Small intestine (tissue), 7 donors: ENCODE measurements at regions not wholly inside any gene's neighbourhood (a gene's known extent, or its start where the extent isn't known, plus 50 kb on each side); places are given as distances from the start of the nearest gene placed in this dataset.

Experiments used
- DNase-seq, 2 donors: peaks; one replicate each; pipeline versions ENCODE4 v3.0.0 to v3.0.0-alpha.2; 2013
- FAIRE-seq: peaks from 2 replicates; lab custom pipeline; 2012; peaks lifted over from hg19 to GRCh38; lab: Jason Lieb, UNC
- H3K27ac ChIP-seq, 3 donors: one replicate each; pipeline ENCODE4 v1.5.1; 2013; ENCODE audit warnings: low read length in 2 of 3, mild to moderate bottlenecking in 2 of 3, control low read depth in 1 of 3, inconsistent platforms in 1 of 3, low read depth in 1 of 3, moderate library complexity in 1 of 3
- H3K27me3 ChIP-seq, 3 donors: one replicate each; pipeline ENCODE4 v1.6.1; 2013; ENCODE audit warnings: low read length in 3 of 3, inconsistent platforms in 1 of 3; ENCODE audit not compliant: control insufficient read depth in 3 of 3, insufficient read depth in 3 of 3
- H3K36me3 ChIP-seq, 3 donors: one replicate each; pipeline ENCODE4 v1.6.1; 2013; ENCODE audit warnings: low read length in 3 of 3, inconsistent platforms in 1 of 3, low read depth in 1 of 3, mild to moderate bottlenecking in 1 of 3, moderate library complexity in 1 of 3; ENCODE audit not compliant: control insufficient read depth in 3 of 3, insufficient read depth in 2 of 3
- H3K4me1 ChIP-seq, 3 donors: one replicate each; pipeline ENCODE4 v1.6.1; 2013; ENCODE audit warnings: low read length in 2 of 3, inconsistent platforms in 1 of 3, low read depth in 1 of 3, mild to moderate bottlenecking in 1 of 3, moderate library complexity in 1 of 3; ENCODE audit not compliant: control insufficient read depth in 3 of 3, insufficient read depth in 2 of 3
- H3K4me3 ChIP-seq, 3 donors: one replicate each; pipeline ENCODE4 v1.5.1; 2013; ENCODE audit warnings: low read length in 3 of 3, control low read depth in 1 of 3, inconsistent platforms in 1 of 3, low read depth in 1 of 3, mild to moderate bottlenecking in 1 of 3, moderate library complexity in 1 of 3
- H3K9me3 ChIP-seq, 2 donors: one replicate each; pipeline ENCODE4 v1.6.1; 2013; ENCODE audit warnings: low read depth in 1 of 2, low read length in 1 of 2; ENCODE audit not compliant: control insufficient read depth in 2 of 2, insufficient read depth in 1 of 2
- WGBS, 3 donors: extraction: QIAGEN DNeasy Blood & Tissue Kit; methylation state at CpG; one replicate each; pipeline ENCODE4 v1.1.7; 2013; 5-methylcytosine and 5-hydroxymethylcytosine counted together
- donor health status: healthy with polysubstance abuse.
- donor health status: control.
- donor health status: control.
- donor health status: Bipolar disorder and iron deficiency.
- donor health status: healthy.

DNA sequence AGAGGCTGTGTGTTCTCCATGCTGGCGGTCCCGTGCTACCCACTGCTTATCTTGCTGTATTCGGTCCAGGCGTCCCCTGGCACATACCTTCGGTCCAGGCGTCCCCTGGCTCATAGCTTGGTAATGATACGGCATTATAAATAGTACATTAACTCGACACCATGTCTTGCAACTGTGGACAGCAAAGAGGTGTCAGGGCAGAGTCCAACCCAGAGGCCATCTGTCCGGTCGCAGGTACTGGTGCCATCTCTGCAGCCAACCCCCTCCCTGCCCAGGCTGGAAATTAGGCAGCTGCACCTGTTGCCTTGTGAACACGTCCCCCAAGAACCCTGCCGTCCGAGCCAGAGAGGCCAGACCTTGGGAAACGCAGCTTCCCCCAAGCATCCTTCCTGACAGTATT, 634.3 kb downstream of the BRD1 start:
- H3K27me3 ChIP-seq: peaks cover 0 to 2% (median 0%) of the 10 kb centered on the region in 3 donors
- H3K4me3 ChIP-seq: no peak overlapping the region
- FAIRE-seq (no peak), DNase-seq (no peak)
- WGBS, 3 donors: 80 to 83% (median 80%) methylated on average over 14 of the region's 14 CpGs
- H3K9me3 ChIP-seq: no peaks in the 10 kb centered on the region
- no peaks in the 10 kb centered on the region for H3K4me1 ChIP-seq
- H3K36me3 ChIP-seq: no peaks in the 10 kb centered on the region
- no peak overlapping the region for H3K27ac ChIP-seq

DNA sequence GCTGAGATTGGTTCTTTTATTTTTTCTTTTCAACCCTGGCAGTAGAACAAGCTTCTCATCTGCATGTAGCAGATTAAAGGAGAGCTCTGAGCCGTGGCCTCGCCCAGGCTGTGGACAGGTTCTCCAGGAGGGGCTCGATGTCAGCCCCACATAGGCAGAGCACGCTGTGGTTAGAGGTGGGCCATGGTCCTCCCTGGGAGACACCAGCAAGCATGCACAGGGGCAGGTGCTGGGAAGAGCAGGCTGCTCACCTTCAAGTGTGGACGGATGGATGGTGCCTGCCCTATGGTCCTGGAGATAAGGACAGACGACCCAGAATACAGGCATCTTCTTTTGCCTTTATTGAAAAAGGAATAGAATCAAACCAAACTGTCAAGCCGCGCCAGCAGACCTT, 634.8 kb downstream of the BRD1 start:
- no peaks in the 10 kb centered on the region for H3K9me3 ChIP-seq
- H3K27ac ChIP-seq: no peak overlapping the region
- H3K4me1 ChIP-seq: no peaks in the 10 kb centered on the region
- no peak overlapping the region for H3K4me3 ChIP-seq
- peaks cover 0 to 2% (median 0%) of the 10 kb centered on the region in 3 donors for H3K27me3 ChIP-seq
- DNase-seq (no peak), FAIRE-seq (no peak)
- H3K36me3 ChIP-seq: no peaks in the 10 kb centered on the region
- WGBS, 3 donors: 54 to 68% (median 57%) methylated on average over 8 of the region's 8 CpGs

DNA sequence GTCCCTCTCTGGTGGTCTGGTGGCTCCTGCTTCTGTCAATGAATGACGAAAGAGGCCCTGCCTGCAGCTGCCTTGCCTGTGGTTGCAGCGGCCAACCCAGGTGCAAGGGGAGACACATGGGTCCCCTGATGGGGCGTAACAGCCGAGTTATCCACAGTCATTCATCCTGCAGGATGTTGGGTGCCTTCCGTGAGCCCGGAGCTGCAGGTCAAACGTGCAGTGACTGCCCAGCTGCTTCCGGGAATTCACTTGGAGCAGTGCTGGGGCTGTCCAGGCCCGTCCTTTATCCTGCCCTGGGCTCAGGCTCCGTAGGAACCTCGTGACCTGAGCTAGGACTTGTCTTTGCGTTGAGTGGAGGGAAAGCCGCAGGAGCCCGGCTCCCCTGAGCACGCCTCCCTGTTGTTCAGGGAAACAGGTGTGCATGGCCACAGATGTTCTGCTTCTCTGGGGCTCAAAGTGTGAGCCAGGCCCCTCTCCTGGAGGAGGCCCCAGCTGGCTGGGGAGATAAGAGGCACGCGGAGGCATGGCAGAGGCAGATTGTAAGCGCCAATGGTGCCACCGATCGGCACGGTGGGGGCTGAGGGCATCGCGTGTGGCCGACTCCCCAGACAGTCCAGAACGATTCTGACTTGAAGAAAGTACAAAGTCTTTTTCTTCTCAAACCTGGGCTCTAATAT, 635.4 kb downstream of the BRD1 start:
- Histone ChIP-seq H3K4me3 (no peak overlapping the region), H3K27me3 (peaks cover 0 to 2% (median 0%) of the 10 kb centered on the region in 3 donors), H3K9me3 (no peaks in the 10 kb centered on the region), H3K27ac (no peak overlapping the region), H3K4me1 (no peaks in the 10 kb centered on the region), H3K36me3 (no peaks in the 10 kb centered on the region)
- 37 to 49% (median 39%) methylated on average over 25 of the region's 25 CpGs for WGBS, 3 donors
- DNase-seq (peak in 1 of 2 donors; percentile 11), FAIRE-seq (no peak)

DNA sequence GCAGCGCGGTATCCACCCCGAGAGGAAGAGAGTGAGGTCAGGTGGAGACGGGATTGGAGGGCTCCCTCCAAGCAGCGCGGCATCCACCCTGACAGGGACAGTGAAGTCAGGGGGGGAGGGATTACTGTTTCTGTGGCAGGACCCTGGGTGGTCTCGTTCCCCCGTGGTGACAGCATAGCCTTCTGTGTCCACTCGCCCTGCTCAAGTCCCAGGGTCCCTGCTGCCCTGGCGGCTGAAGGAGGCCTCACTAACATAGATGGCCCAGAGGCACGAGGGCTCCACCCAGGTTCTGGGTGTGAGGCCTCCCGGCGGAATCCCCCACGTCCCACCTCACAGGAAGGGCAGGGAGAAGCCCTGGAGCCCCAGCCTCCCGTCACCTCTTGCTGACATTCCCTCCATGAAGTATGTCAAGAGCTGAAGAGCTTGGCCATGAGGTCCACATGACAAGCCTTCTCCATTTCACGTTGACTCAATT, 636.1 kb downstream of the BRD1 start:
- no peaks in the 10 kb centered on the region for H3K36me3 ChIP-seq
- peaks cover 0 to 2% (median 0%) of the 10 kb centered on the region in 3 donors for H3K27me3 ChIP-seq
- WGBS, 3 donors: 80 to 88% (median 80%) methylated on average over 16 of the region's 16 CpGs
- DNase-seq: no peak
- H3K9me3 ChIP-seq: no peaks in the 10 kb centered on the region
- no peaks in the 10 kb centered on the region for H3K4me1 ChIP-seq
- H3K4me3 ChIP-seq: no peak overlapping the region
- no peak for FAIRE-seq
- no peak overlapping the region for H3K27ac ChIP-seq

DNA sequence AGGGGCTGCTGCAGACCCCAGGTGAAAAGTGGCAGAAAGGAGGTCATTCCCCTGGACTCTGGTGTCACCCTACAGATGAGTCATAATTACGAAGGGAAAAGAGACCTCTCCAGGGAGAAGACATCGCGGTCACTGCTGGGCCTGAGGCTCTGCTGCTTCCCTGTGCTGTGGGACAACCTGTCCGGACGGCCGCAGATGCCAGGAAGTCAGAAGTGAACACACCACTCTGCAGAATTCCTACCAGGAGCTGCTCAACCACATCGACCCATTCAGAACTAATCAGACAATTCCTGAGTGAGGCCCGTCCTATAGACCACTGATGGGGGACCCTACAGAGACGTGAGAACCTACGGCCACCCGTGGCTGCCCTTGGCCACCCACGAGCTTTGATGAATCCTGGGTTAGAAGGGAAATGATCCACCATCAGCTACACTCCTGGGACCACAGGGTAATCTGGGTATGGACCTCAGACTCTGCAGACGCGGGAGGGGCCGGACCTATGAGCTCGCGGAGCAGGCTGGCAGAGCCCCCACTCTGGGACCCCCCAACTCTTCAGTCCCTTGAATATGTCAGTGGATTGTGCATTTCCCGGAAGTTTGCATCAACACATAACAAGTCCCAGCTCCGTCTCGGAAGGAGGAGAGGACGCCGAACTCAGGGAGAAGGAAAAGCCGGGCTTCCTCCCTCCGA, 636.7 kb downstream of the BRD1 start:
- WGBS, 3 donors: 79 to 84% (median 81%) methylated on average over 24 of the region's 24 CpGs
- FAIRE-seq: no peak

DNA sequence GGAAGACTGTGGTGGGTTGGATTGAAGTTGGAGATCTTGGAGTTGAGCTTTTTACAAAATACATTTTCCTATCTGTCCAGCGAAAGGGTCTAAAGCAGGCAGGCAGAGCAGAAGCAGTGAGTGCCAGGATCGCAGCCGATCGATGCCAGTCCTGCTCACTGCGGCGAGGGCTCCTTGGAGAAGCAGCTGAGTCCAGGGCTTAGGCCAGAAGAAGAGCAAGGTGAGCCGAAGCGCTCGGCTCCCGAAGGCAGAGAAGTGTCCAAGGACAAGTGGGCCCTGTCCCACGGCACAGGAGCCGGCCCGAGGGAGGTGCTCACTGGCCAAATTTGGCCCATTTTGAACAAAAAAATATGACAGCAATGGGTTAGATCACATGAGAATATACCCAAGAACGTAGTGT, 637.8 kb downstream of the BRD1 start:
- peaks cover 0 to 2% (median 0%) of the 10 kb centered on the region in 3 donors for H3K27me3 ChIP-seq
- H3K4me3 ChIP-seq: no peak overlapping the region
- 82 to 86% (median 83%) methylated on average over 14 of the region's 14 CpGs for WGBS, 3 donors
- no peaks in the 10 kb centered on the region for H3K36me3 ChIP-seq
- no peaks in the 10 kb centered on the region for H3K9me3 ChIP-seq
- no peak overlapping the region for H3K27ac ChIP-seq
- no peak for DNase-seq
- no peaks in the 10 kb centered on the region for H3K4me1 ChIP-seq
- FAIRE-seq: no peak

More for the DNA sequence above, 636.7 kb downstream of the BRD1 start:
- Histone ChIP-seq H3K27ac (no peak overlapping the region), H3K4me1 (no peaks in the 10 kb centered on the region), H3K4me3 (no peak overlapping the region), H3K36me3 (no peaks in the 10 kb centered on the region), H3K27me3 (peaks cover 0 to 2% (median 0%) of the 10 kb centered on the region in 3 donors), H3K9me3 (no peaks in the 10 kb centered on the region)
- DNase-seq: no peak

DNA sequence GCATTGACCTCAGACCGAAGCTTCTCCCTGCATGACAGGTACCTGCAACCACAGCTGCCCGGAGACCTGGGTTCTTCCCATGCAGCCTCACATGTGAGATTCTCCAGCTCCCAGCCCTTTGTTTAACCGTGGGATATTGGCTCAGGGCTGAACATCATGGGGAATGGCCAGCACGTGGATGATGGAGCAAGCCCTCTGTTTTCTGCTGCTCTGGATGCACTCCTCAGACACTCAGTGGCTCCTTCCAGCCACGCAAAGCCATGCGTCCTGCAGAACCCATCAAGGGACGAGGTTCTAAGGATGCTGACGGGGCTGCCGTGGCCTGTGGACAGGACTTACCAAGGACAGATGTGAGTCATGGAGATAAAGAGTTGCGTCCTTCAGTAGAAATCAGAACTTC, 639.1 kb downstream of the BRD1 start:
- 81 to 88% (median 83%) methylated on average over 10 of the region's 10 CpGs for WGBS, 3 donors

DNA sequence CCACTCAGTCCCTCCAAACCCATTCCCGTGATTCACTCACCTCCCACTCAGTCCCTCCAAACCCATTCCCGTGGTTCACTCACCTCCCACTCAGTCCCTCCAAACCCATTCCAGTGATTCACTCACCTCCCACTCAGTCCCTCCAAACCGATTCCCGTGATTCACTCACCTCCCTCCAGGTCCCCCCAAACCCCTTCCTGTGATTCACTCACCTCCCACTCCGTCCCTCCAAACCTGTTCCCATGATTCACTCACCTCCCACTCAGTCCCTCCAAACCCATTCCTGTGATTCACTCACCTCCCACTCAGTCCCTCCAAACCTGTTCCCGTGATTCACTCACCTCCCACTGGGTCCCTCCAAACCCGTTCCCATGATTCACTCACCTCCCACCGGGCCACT, 639.6 kb downstream of the BRD1 start:
- no peaks in the 10 kb centered on the region for H3K9me3 ChIP-seq
- no peaks in the 10 kb centered on the region for H3K4me1 ChIP-seq
- no peak overlapping the region for H3K27ac ChIP-seq
- FAIRE-seq: no peak
- H3K36me3 ChIP-seq: no peaks in the 10 kb centered on the region
- no peak overlapping the region for H3K4me3 ChIP-seq
- peaks cover 0 to 2% (median 0%) of the 10 kb centered on the region in 3 donors for H3K27me3 ChIP-seq
- DNase-seq: no peak
- WGBS, 3 donors: 68 to 77% (median 73%) methylated on average over 8 of the region's 8 CpGs

More for the DNA sequence above, 639.1 kb downstream of the BRD1 start:
- no peak for FAIRE-seq
- Histone ChIP-seq H3K27me3 (peaks cover 0 to 2% (median 0%) of the 10 kb centered on the region in 3 donors), H3K27ac (no peak overlapping the region), H3K4me1 (no peaks in the 10 kb centered on the region), H3K9me3 (no peaks in the 10 kb centered on the region), H3K36me3 (no peaks in the 10 kb centered on the region), H3K4me3 (no peak overlapping the region)
- DNase-seq: no peak
